GM13977 (cell line): ENCODE measurements at regions not wholly inside any gene's neighbourhood (a gene's known extent, or its start where the extent isn't known, plus 50 kb on each side); places are given as distances from the start of the nearest gene placed in this dataset.

Source experiments
- DNase-seq: peaks from one replicate; pipeline ENCODE4 v3.0.0; 2012; ENCODE audit warnings: low spot score
- in situ Hi-C: fragments of 300-500 bp; cut with MboI; formaldehyde crosslinking; loops from one replicate; pipeline ENCODE4 v1.12.0; 2022; ENCODE audit warnings: low sequenced_read_pairs, low pct_unique_long_range_greater_than_20kb, mixed read lengths, inconsistent platforms; ENCODE audit not compliant: unreplicated experiment
- TF ChIP-seq, protein P1 (sequence below): IDR thresholded peaks from 2 replicates; pipeline ENCODE4 v1.5.1; 2012; ENCODE audit warnings: mild to moderate bottlenecking, control low read depth; ENCODE audit not compliant: insufficient read depth; ENCODE audit errors: extremely low read depth, missing control alignments

- DNase-seq, result no peak
Measured at GRCh38 chr5:117054911-117055310, 480.3 kb upstream of the SEMA6A start.

DNA sequence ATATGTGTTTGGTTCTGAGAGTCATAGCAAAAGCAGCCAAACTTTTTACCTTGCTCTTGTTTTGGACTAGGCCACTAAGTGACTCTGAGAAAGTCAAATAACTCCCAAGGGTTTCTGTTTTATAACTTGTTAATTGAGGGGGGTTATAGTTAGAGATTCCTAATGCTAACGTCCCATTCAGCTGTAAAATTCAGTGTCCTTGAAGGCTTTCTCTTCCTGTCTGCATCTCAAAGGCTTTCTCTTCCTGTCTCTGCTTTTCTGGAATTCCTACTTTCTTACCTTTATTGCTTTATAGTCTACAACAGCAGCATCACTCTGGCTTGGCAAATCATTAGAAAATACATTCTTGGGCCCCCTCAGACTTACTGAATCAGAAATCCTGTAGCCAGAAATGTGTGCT lies 479.5 kb upstream of the SEMA6A start:
- TF ChIP-seq, protein P1, sequence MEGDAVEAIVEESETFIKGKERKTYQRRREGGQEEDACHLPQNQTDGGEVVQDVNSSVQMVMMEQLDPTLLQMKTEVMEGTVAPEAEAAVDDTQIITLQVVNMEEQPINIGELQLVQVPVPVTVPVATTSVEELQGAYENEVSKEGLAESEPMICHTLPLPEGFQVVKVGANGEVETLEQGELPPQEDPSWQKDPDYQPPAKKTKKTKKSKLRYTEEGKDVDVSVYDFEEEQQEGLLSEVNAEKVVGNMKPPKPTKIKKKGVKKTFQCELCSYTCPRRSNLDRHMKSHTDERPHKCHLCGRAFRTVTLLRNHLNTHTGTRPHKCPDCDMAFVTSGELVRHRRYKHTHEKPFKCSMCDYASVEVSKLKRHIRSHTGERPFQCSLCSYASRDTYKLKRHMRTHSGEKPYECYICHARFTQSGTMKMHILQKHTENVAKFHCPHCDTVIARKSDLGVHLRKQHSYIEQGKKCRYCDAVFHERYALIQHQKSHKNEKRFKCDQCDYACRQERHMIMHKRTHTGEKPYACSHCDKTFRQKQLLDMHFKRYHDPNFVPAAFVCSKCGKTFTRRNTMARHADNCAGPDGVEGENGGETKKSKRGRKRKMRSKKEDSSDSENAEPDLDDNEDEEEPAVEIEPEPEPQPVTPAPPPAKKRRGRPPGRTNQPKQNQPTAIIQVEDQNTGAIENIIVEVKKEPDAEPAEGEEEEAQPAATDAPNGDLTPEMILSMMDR, result no peak
- in situ Hi-C loops, result no loop called here
- no peak for DNase-seq

More at GRCh38 chr5:117054911-117055310, 480.3 kb upstream of the SEMA6A start:
- in situ Hi-C loops, result no loop called here
- TF ChIP-seq, protein P1, result no peak

GRCh38 chr5:117041926-117042595 lies 467.4 kb upstream of the SEMA6A start:
- DNase-seq, result no peak
- in situ Hi-C loops, result no loop called here
- TF ChIP-seq, protein P1, result no peak

GRCh38 chr5:117039035-117039434 lies 464.4 kb upstream of the SEMA6A start:
- in situ Hi-C loops, result no loop called here
- TF ChIP-seq, protein P1, result no peak
- no peak for DNase-seq

GRCh38 chr5:117027384-117027783 lies 452.8 kb upstream of the SEMA6A start:
- TF ChIP-seq, protein P1, result no peak
- DNase-seq, result no peak
- in situ Hi-C loops, result no loop called here

GRCh38 chr5:117020999-117021398 lies 446.4 kb upstream of the SEMA6A start:
- in situ Hi-C loops, result no loop called here
- DNase-seq, result no peak
- TF ChIP-seq, protein P1, result no peak
